CD4-positive, alpha-beta T cell (primary cell): ENCODE measurements at regions not wholly inside any gene's neighbourhood (a gene's known extent, or its start where the extent isn't known, plus 50 kb on each side); places are given as distances from the start of the nearest gene placed in this dataset.

ENCODE experiments used
- ATAC-seq: fragments of 200-7000 bp; cut with Tn5 transposase; one replicate; pipeline ENCODE4 v1.10.0; 2022; ENCODE audit warnings: mild to moderate bottlenecking; ENCODE audit not compliant: poor library complexity
- CTCF ChIA-PET: fragments of 350-600 bp; sonication (Branson Sonifier 250); formaldehyde crosslinking; loops from one replicate; lab custom pipeline; 2021; ENCODE audit warnings: antibody characterized with exemption, inconsistent platforms; lab: Charles Lee
- POLR2A ChIA-PET: fragments of 350-600 bp; sonication (Branson Sonifier 250); formaldehyde crosslinking; loops from one replicate; lab custom pipeline; 2021; ENCODE audit warnings: antibody characterized with exemption, inconsistent platforms; lab: Charles Lee
- DNase-seq, 14 experiments: peaks; one replicate each; pipeline ENCODE4 v3.0.0-alpha.2; 2013 to 2020; ENCODE audit warnings: mixed read lengths in 2 of 14
- H3K27ac ChIP-seq, 2 donors: one replicate each; pipeline versions ENCODE4 v1.5.1 to v1.7.0; 2013; ENCODE audit warnings: low read length in 2 of 2, low read depth in 1 of 2, mild to moderate bottlenecking in 1 of 2
- H3K27me3 ChIP-seq, 2 experiments: 1 replicate in 1 of 2; 2 replicates in 1 of 2; pipeline versions ENCODE4 v1.6.1 to v1.7.0; 2013; ENCODE audit warnings: low read length in 2 of 2, control low read depth in 1 of 2, mild to moderate bottlenecking in 1 of 2, moderate library complexity in 1 of 2; ENCODE audit not compliant: insufficient read depth in 2 of 2, control insufficient read depth in 1 of 2
- H3K36me3 ChIP-seq: one replicate; pipeline ENCODE4 v1.6.1; 2013; ENCODE audit warnings: low read length, control low read depth; ENCODE audit not compliant: insufficient read depth
- H3K4me1 ChIP-seq: one replicate; pipeline ENCODE4 v1.6.1; 2013; ENCODE audit warnings: low read length, control low read depth; ENCODE audit not compliant: insufficient read depth
- H3K4me3 ChIP-seq: one replicate; pipeline ENCODE4 v1.5.1; 2013; ENCODE audit warnings: mild to moderate bottlenecking, low read length, moderate library complexity
- H3K9me3 ChIP-seq, 2 experiments: 1 replicate in 1 of 2; 2 replicates in 1 of 2; pipeline versions ENCODE4 v1.6.1 to v1.7.0; 2013; ENCODE audit warnings: low read length in 2 of 2, mild to moderate bottlenecking in 2 of 2, control low read depth in 1 of 2, moderate library complexity in 1 of 2; ENCODE audit not compliant: control insufficient read depth in 1 of 2, insufficient read depth in 1 of 2
- H3K27ac Mint-ChIP-seq: one replicate; pipeline ENCODE4 v1.8.0; 2020; ENCODE audit warnings: mixed read lengths
- H3K27me3 Mint-ChIP-seq: one replicate; pipeline ENCODE4 v1.8.0; 2021; ENCODE audit warnings: mixed read lengths
- H3K36me3 Mint-ChIP-seq: one replicate; pipeline ENCODE4 v1.8.0; 2021; ENCODE audit warnings: low read depth, mixed read lengths
- H3K4me1 Mint-ChIP-seq: one replicate; pipeline ENCODE4 v1.8.0; 2021; ENCODE audit warnings: low read depth, mixed read lengths
- H3K4me3 Mint-ChIP-seq: one replicate; pipeline ENCODE4 v1.8.0; 2020; ENCODE audit warnings: mild to moderate bottlenecking, mixed read lengths
- H3K9me3 Mint-ChIP-seq: one replicate; pipeline ENCODE4 v1.8.0; 2020; ENCODE audit warnings: mixed read lengths
- intact Hi-C, 2 experiments: fragments of 100-400 bp; cut with DNase I in 1 of 2; cut with micrococcal nuclease in 1 of 2; formaldehyde crosslinking; loops; one replicate each; pipeline versions ENCODE4 v1.15.1 to v1.9.0; 2023 to 2025; cut with DNase I, micrococcal nuclease
- TF ChIP-seq, protein P1 (sequence below): fragments of 200-600 bp; IDR thresholded peaks from one replicate; pipeline ENCODE4 v1.8.0; 2022; ENCODE audit warnings: antibody characterized with exemption, mild to moderate bottlenecking

DNA sequence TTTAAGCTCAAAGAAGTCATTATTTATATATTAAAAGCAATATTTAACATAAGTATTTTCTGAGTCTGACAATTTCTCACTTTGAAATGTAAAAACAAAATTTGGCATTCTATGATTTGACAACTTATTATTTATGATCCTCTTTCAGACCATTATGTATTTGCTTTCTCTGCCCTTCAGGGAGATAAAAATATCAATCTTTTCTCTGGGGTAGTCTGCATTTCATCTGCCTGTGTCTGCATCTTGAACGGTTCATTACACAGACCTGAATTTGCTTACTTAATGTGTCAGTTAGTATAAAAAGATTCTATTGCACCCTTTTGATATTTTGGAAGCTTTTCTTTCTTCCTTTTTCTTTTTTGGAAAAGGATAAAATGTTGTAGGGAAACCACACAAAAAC is 354.0 kb upstream of the RGS17 start:
- no peaks in the 10 kb centered on the region for H3K27me3 ChIP-seq
- no peaks in the 10 kb centered on the region for H3K36me3 ChIP-seq
- DNase-seq (no peak), ATAC-seq (no peak)
- ChIA-PET POLR2A (no interaction called here), CTCF (no interaction called here)
- Mint-ChIP-seq H3K4me1 (no peaks in the 10 kb centered on the region), H3K36me3 (no peaks in the 10 kb centered on the region), H3K9me3 (peaks cover 5% of the 10 kb centered on the region), H3K27me3 (no peaks in the 10 kb centered on the region), H3K4me3 (no peak overlapping the region), H3K27ac (no peak overlapping the region)
- TF ChIP-seq, protein P1, sequence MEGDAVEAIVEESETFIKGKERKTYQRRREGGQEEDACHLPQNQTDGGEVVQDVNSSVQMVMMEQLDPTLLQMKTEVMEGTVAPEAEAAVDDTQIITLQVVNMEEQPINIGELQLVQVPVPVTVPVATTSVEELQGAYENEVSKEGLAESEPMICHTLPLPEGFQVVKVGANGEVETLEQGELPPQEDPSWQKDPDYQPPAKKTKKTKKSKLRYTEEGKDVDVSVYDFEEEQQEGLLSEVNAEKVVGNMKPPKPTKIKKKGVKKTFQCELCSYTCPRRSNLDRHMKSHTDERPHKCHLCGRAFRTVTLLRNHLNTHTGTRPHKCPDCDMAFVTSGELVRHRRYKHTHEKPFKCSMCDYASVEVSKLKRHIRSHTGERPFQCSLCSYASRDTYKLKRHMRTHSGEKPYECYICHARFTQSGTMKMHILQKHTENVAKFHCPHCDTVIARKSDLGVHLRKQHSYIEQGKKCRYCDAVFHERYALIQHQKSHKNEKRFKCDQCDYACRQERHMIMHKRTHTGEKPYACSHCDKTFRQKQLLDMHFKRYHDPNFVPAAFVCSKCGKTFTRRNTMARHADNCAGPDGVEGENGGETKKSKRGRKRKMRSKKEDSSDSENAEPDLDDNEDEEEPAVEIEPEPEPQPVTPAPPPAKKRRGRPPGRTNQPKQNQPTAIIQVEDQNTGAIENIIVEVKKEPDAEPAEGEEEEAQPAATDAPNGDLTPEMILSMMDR = no peak
- no peaks in the 10 kb centered on the region for H3K9me3 ChIP-seq
- no peaks in the 10 kb centered on the region for H3K4me1 ChIP-seq
- intact Hi-C loops = no loop called here
- no peak overlapping the region for H3K27ac ChIP-seq
- no peak overlapping the region for H3K4me3 ChIP-seq

DNA sequence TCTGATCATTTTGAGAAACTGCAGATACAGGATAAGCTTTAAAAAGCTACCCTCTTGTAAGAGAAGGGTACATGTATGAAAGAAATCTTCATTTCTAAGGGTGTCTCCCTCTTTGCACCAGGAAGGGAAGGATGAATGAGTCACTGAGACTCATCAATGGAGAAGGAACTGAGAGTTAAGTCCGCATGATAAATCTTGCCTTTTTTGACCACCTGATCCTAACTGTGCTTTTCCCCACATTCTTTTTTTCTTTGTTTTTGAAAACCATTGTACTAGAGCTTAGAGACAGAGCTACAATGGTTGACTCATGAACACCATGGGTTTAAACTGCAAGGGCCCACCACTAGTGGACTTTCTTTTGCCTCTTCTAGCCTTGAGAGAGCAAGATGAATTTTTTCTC is 353.0 kb upstream of the RGS17 start:
- H3K27me3 ChIP-seq = no peaks in the 10 kb centered on the region
- H3K9me3 ChIP-seq = no peaks in the 10 kb centered on the region
- Mint-ChIP-seq H3K27ac (no peak overlapping the region), H3K4me1 (no peaks in the 10 kb centered on the region), H3K4me3 (no peak overlapping the region), H3K36me3 (no peaks in the 10 kb centered on the region), H3K9me3 (peaks cover 3% of the 10 kb centered on the region), H3K27me3 (no peaks in the 10 kb centered on the region)
- H3K36me3 ChIP-seq = no peaks in the 10 kb centered on the region
- ChIA-PET CTCF (no interaction called here), POLR2A (no interaction called here)
- DNase-seq (no peak), ATAC-seq (no peak)
- H3K27ac ChIP-seq = no peak overlapping the region
- intact Hi-C loops = no loop called here
- TF ChIP-seq, protein P1 = no peak
- H3K4me3 ChIP-seq = no peak overlapping the region
- H3K4me1 ChIP-seq = no peaks in the 10 kb centered on the region

DNA sequence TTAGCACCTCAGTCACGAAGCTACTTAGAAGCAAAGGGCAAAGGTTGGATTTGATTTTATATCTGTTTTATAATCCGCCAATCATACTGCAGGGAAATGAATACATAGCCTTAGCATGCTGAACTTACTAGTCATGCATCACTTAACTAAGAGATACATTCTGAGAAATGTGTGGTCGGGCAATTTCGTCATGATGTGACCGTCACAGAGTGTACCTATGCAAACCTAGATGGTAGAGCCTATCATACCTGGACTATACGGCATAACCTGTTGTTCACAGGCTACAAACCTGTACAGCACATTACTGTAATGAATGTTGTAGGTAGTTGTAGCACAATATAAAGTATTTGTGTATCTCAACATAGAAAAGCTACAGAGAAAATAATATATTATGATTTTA is 345.2 kb upstream of the RGS17 start:
- H3K27me3 Mint-ChIP-seq = no peaks in the 10 kb centered on the region
- Histone ChIP-seq H3K9me3 (peaks cover 0 to 2% of the 10 kb centered on the region in 2 experiments), H3K27ac (no peak overlapping the region), H3K4me1 (no peaks in the 10 kb centered on the region), H3K27me3 (no peaks in the 10 kb centered on the region), H3K4me3 (no peak overlapping the region), H3K36me3 (no peaks in the 10 kb centered on the region)
- H3K9me3 Mint-ChIP-seq = no peaks in the 10 kb centered on the region
- TF ChIP-seq, protein P1 = no peak
- H3K4me1 Mint-ChIP-seq = no peaks in the 10 kb centered on the region
- ChIA-PET CTCF (no interaction called here), POLR2A (no interaction called here)
- H3K4me3 Mint-ChIP-seq = no peak overlapping the region
- DNase-seq (no peak), ATAC-seq (no peak)
- intact Hi-C loops = no loop called here
- no peaks in the 10 kb centered on the region for H3K36me3 Mint-ChIP-seq
- no peak overlapping the region for H3K27ac Mint-ChIP-seq
